GM06990 (cell line): ENCODE measurements at regions not wholly inside any gene's neighbourhood (a gene's known extent, or its start where the extent isn't known, plus 50 kb on each side); places are given as distances from the start of the nearest gene placed in this dataset.

Experiments used
- DNase-seq: peaks from one replicate; pipeline ENCODE4 v3.0.0-alpha.2; 2011; ENCODE audit not compliant: insufficient read length; ENCODE audit errors: extremely low read depth
- H3K27me3 ChIP-seq: replicated peaks from 2 replicates; pipeline ENCODE4 v1.6.0; 2011; ENCODE audit warnings: low read length; ENCODE audit not compliant: control insufficient read depth, insufficient read depth
- H3K36me3 ChIP-seq: 2 replicates; pipeline ENCODE4 v1.5.1; 2011; ENCODE audit warnings: low read length; ENCODE audit not compliant: control insufficient read depth, insufficient read depth
- H3K4me3 ChIP-seq: replicated peaks from 2 replicates; pipeline ENCODE4 v1.5.1; 2011; ENCODE audit warnings: low read depth, mild to moderate bottlenecking, control low read depth, low read length
- CTCF ChIP-seq: IDR thresholded peaks from 2 replicates; pipeline ENCODE4 v1.5.1; 2011; ENCODE audit warnings: low read length, control low read depth, mild to moderate bottlenecking, inconsistent platforms; ENCODE audit not compliant: insufficient read depth, poor library complexity, severe bottlenecking

- TF ChIP-seq CTCF = no peak
Observed at GRCh38 chrX:87727620-87728019, 210.0 kb downstream of the KLHL4 start.

GRCh38 chrX:87728024-87728423, 210.4 kb downstream of the KLHL4 start:
- DNase-seq = no peak
- H3K4me3 ChIP-seq = no peak overlapping the region
- TF ChIP-seq CTCF = no peak
- H3K36me3 ChIP-seq = no peaks in the 10 kb centered on the region
- H3K27me3 ChIP-seq = no peaks in the 10 kb centered on the region

More at GRCh38 chrX:87727620-87728019, 210.0 kb downstream of the KLHL4 start:
- Histone ChIP-seq H3K4me3 (no peak overlapping the region), H3K27me3 (no peaks in the 10 kb centered on the region), H3K36me3 (no peaks in the 10 kb centered on the region)
- no peak for DNase-seq

DNA sequence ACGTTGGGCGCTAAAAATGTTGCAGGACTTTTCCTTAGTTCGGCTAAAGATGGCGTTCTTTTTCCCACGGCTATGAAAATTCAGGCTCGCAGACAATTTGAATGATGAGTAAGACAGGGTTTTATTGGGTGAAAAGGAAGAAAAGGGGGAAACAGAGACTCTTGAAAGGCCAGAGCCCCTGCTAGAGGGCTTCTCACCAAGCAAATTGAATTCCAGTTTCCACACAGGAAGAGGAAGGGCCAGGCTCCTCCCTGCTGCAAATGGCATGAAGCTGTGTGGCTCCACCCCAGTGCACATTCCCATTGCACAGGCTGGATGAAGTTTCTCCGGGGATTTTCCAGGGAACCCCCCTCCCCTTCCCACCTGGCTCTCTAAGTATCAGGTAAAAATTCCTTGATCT, 210.9 kb downstream of the KLHL4 start:
- H3K27me3 ChIP-seq = no peaks in the 10 kb centered on the region
- TF ChIP-seq CTCF = no peak
- H3K36me3 ChIP-seq = no peaks in the 10 kb centered on the region
- no peak overlapping the region for H3K4me3 ChIP-seq
- DNase-seq = no peak

DNA sequence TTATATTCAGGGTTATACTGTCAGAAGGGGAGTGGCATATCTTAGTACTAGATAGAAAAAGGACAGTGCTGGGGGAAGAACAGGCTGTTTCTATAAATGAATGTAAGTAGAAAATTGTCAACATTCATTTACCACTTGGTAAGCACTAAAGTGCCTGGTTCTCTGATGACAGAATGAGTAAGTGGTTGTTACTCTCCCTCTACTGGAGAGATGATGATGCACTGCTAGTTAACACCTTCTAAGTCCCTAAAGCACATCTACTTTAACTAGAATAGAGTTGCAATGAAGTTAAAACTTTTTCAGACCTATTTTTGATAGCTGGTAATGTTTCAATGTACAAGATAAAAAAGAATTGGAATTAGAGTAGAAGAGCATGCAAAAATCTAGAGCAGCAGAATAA, 214.5 kb downstream of the KLHL4 start:
- H3K4me3 ChIP-seq = no peak overlapping the region
- H3K27me3 ChIP-seq = no peaks in the 10 kb centered on the region
- no peaks in the 10 kb centered on the region for H3K36me3 ChIP-seq
- DNase-seq = no peak
- no peak for TF ChIP-seq CTCF

- no peak for TF ChIP-seq CTCF
- Histone ChIP-seq H3K4me3 (no peak overlapping the region), H3K36me3 (no peaks in the 10 kb centered on the region), H3K27me3 (no peaks in the 10 kb centered on the region)
- no peak for DNase-seq
Observed at GRCh38 chrX:87736576-87736975, 219.0 kb downstream of the KLHL4 start.

GRCh38 chrX:87744391-87744790, 226.8 kb downstream of the KLHL4 start:
- no peak overlapping the region for H3K4me3 ChIP-seq
- no peaks in the 10 kb centered on the region for H3K27me3 ChIP-seq
- no peak for DNase-seq
- no peak for TF ChIP-seq CTCF
- H3K36me3 ChIP-seq = no peaks in the 10 kb centered on the region
